Thyroid gland (tissue), 4 donors: ENCODE measurements at regions not wholly inside any gene's neighbourhood (a gene's known extent, or its start where the extent isn't known, plus 50 kb on each side); places are given as distances from the start of the nearest gene placed in this dataset.

Source experiments
- CTCF ChIP-seq, 6 experiments: fragments of 200-600 bp in 3 of 6; fragments of 450-650 bp in 3 of 6; sonication (generic) in 3 of 6; IDR thresholded peaks; one replicate each; pipeline ENCODE4 v1.5.1; 2016 to 2019; ENCODE audit warnings: antibody characterized with exemption in 6 of 6, mild to moderate bottlenecking in 2 of 6, inconsistent platforms in 1 of 6, moderate library complexity in 1 of 6
- POLR2A ChIP-seq, 2 donors: fragments of 450-650 bp; IDR thresholded peaks; one replicate each; pipeline ENCODE4 v1.6.1; 2017; ENCODE audit warnings: antibody characterized with exemption in 2 of 2, mild to moderate bottlenecking in 2 of 2, moderate library complexity in 1 of 2

DNA sequence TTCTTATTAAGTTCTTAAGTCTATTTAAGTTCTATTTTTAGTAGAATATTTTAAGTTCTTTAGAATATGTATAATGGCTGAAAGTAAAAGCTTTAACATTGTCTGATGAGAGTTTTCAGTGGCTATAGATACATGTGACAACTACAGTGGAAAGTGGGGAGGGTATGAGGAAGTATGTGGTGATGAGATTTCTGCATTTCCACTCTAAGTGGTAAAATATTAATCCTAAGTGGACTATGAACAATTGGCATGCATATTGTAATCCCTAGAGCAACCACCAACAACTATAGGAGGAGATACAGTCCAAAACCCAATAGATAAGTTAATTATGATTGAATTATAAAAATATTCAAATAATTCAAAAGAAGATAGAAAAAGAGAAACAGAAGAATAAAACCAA, 183.6 kb downstream of the GADD45G start:
- TF ChIP-seq POLR2A (IDR thresholded peaks at IDR 0.05), result no peak
- TF ChIP-seq CTCF (IDR thresholded peaks at IDR 0.05), result no peak
